HUES6 (cell line): ENCODE measurements at regions not wholly inside any gene's neighbourhood (a gene's known extent, or its start where the extent isn't known, plus 50 kb on each side); places are given as distances from the start of the nearest gene placed in this dataset.

Source experiments
- H3K27ac ChIP-seq: 2 replicates; pipeline ENCODE4 v1.7.0; 2013; ENCODE audit warnings: low read depth, mild to moderate bottlenecking, low read length, inconsistent platforms
- H3K27me3 ChIP-seq: 2 replicates; pipeline ENCODE4 v1.6.1; 2013; ENCODE audit warnings: low read length; ENCODE audit not compliant: control insufficient read depth, insufficient read depth
- H3K36me3 ChIP-seq: 2 replicates; pipeline ENCODE4 v1.6.1; 2013; ENCODE audit warnings: low read length; ENCODE audit not compliant: control insufficient read depth, insufficient read depth
- H3K4me1 ChIP-seq: 2 replicates; pipeline ENCODE4 v1.6.1; 2013; ENCODE audit warnings: low read length; ENCODE audit not compliant: control insufficient read depth, insufficient read depth
- H3K4me3 ChIP-seq: 2 replicates; pipeline ENCODE4 v1.5.1; 2013; ENCODE audit warnings: low read depth, low read length
- H3K9ac ChIP-seq: one replicate; pipeline ENCODE4 v1.6.1; 2013; ENCODE audit warnings: mild to moderate bottlenecking, low read length
- H3K9me3 ChIP-seq: 2 replicates; pipeline ENCODE4 v1.6.1; 2013; ENCODE audit warnings: low read depth, low read length; ENCODE audit not compliant: control insufficient read depth, insufficient read depth

GRCh38 chr3:64276131-64276530 is 50.9 kb upstream of the PRICKLE2 start:
- H3K36me3 ChIP-seq = no peaks in the 10 kb centered on the region
- peaks cover 2% of the 10 kb centered on the region; the same call in 1 of the 2 replicates for H3K9me3 ChIP-seq
- H3K27ac ChIP-seq = no peak overlapping the region
- no peaks in the 10 kb centered on the region for H3K27me3 ChIP-seq
- H3K9ac ChIP-seq = no peak overlapping the region
- no peak overlapping the region for H3K4me3 ChIP-seq
- H3K4me1 ChIP-seq = peaks cover 3% of the 10 kb centered on the region; the same call in 1 of the 2 replicates
